ENCODE measurements at regions not wholly inside any gene's neighbourhood (a gene's known extent, or its start where the extent isn't known, plus 50 kb on each side); places are given as distances from the start of the nearest gene placed in this dataset.
"Not testable (repeated sequence)": the region's sequence is repeated elsewhere in the genome, so short reads cannot be mapped to it uniquely, and the experiment has no call there.

GRCh38 chr4:178976861-178977260, 1534.6 kb upstream of the AGA start:
- no peak overlapping the region for H3K27ac ChIP-seq (ENCODE audit: low read depth, low read length)
- WGBS, 3 donors = 34 to 48% (median 43%) methylated on average over 3 of the region's 3 CpGs

GRCh38 chr4:178993306-178993705, 1551.1 kb upstream of the AGA start:
- H3K27ac ChIP-seq (ENCODE audit: low read depth, low read length) = no peak overlapping the region
- 63 to 75% (median 75%) methylated on average over 4 of the region's 4 CpGs for WGBS, 3 donors

- H3K27ac ChIP-seq (ENCODE audit: low read depth, low read length) = no peak overlapping the region
- 50 to 73% (median 56%) methylated on average over 1 of the region's 1 CpG for WGBS, 3 donors
These were observed 1559.7 kb upstream of the AGA start for GRCh38 chr4:179001918-179002317.

GRCh38 chr4:179007755-179008154, 1565.5 kb upstream of the AGA start:
- H3K27ac ChIP-seq (ENCODE audit: low read depth, low read length) = no peak overlapping the region

GRCh38 chr4:179017581-179017980, 1575.3 kb upstream of the AGA start:
- 68 to 84% (median 79%) methylated on average over 8 of the region's 8 CpGs for WGBS, 3 donors

GRCh38 chr4:179027569-179027968, 1585.3 kb upstream of the AGA start:
- 69 to 89% (median 81%) methylated on average over 4 of the region's 4 CpGs for WGBS, 3 donors
- no peak overlapping the region for H3K27ac ChIP-seq (ENCODE audit: low read depth, low read length)

More at GRCh38 chr4:179017581-179017980, 1575.3 kb upstream of the AGA start:
- H3K27ac ChIP-seq (ENCODE audit: low read depth, low read length) = no peak overlapping the region

GRCh38 chr4:179028321-179028720, 1586.1 kb upstream of the AGA start:
- H3K27ac ChIP-seq (ENCODE audit: low read depth, low read length) = no peak overlapping the region
- WGBS, 3 donors = 29 to 62% (median 53%) methylated on average over 2 of the region's 2 CpGs

GRCh38 chr4:179029683-179030082, 1587.4 kb upstream of the AGA start:
- H3K27ac ChIP-seq (ENCODE audit: low read depth, low read length) = no peak overlapping the region
- 66 to 91% (median 81%) methylated on average over 1 of the region's 1 CpG for WGBS, 3 donors

- no peak overlapping the region for H3K27ac ChIP-seq (ENCODE audit: low read depth, low read length)
- 30 to 63% (median 52%) methylated on average over 1 of the region's 1 CpG for WGBS, 3 donors
These were observed 1598.0 kb upstream of the AGA start for GRCh38 chr4:179040259-179040658.

- H3K27ac ChIP-seq (ENCODE audit: low read depth, low read length) = no peak overlapping the region
- WGBS, 3 donors = 49 to 58% (median 56%) methylated on average over 6 of the region's 6 CpGs
These were observed 1606.7 kb upstream of the AGA start for GRCh38 chr4:179048839-179049453.

- no peak overlapping the region for H3K27ac ChIP-seq (ENCODE audit: low read depth, low read length)
- 20 to 31% (median 30%) methylated on average over 1 of the region's 1 CpG for WGBS, 3 donors
These were observed 1609.0 kb upstream of the AGA start for GRCh38 chr4:179051206-179051605.

GRCh38 chr4:179059396-179059795, 1617.2 kb upstream of the AGA start:
- H3K27ac ChIP-seq (ENCODE audit: low read depth, low read length) = no peak overlapping the region
- 77 to 89% (median 85%) methylated on average over 3 of the region's 3 CpGs for WGBS, 3 donors

GRCh38 chr4:179066254-179066653, 1624.0 kb upstream of the AGA start:
- 82 to 91% (median 89%) methylated on average over 12 of the region's 12 CpGs for WGBS, 3 donors
- not testable (repeated sequence) for H3K27ac ChIP-seq (ENCODE audit: low read depth, low read length)

- 85 to 89% (median 86%) methylated on average over 2 of the region's 2 CpGs for WGBS, 3 donors
- no peak overlapping the region for H3K27ac ChIP-seq (ENCODE audit: low read depth, low read length)
These were observed 1628.9 kb upstream of the AGA start for GRCh38 chr4:179071131-179071530.

- H3K27ac ChIP-seq (ENCODE audit: low read depth, low read length) = no peak overlapping the region
- 83 to 89% (median 86%) methylated on average over 14 of the region's 14 CpGs for WGBS, 3 donors
These were observed 1634.6 kb upstream of the AGA start for GRCh38 chr4:179076865-179077264.

- WGBS, 3 donors = 13 to 26% (median 21%) methylated on average over 4 of the region's 4 CpGs
- no peak overlapping the region for H3K27ac ChIP-seq (ENCODE audit: low read depth, low read length)
These were observed 1653.5 kb upstream of the AGA start for GRCh38 chr4:179095585-179096221.

- no peak overlapping the region for H3K27ac ChIP-seq (ENCODE audit: low read depth, low read length)
- 0 to 8% (median 8%) methylated on average over 1 of the region's 1 CpG for WGBS, 3 donors
These were observed 1655.5 kb upstream of the AGA start for GRCh38 chr4:179097741-179098140.

GRCh38 chr4:179110356-179110755, 1668.1 kb upstream of the AGA start:
- whole genome bisulfite sequencing, 3 donors = 64 to 86% (median 83%) methylated on average over 2 of the region's 2 CpGs
- H3K27ac ChIP-seq (ENCODE audit: low read depth, low read length) = no peak overlapping the region

GRCh38 chr4:179110816-179111215, 1668.6 kb upstream of the AGA start:
- H3K27ac ChIP-seq (ENCODE audit: low read depth, low read length) = no peak overlapping the region
- 81 to 91% (median 86%) methylated on average over 2 of the region's 2 CpGs for WGBS, 3 donors

GRCh38 chr4:179112441-179113170, 1670.4 kb upstream of the AGA start:
- no peak overlapping the region for H3K27ac ChIP-seq (ENCODE audit: low read depth, low read length)
- WGBS, 3 donors = 48 to 65% (median 62%) methylated on average over 5 of the region's 5 CpGs
